SK-N-SH treated with all-trans-retinoic acid at 6 μM for 48 hours (cell line): ENCODE measurements at regions not wholly inside any gene's neighbourhood (a gene's known extent, or its start where the extent isn't known, plus 50 kb on each side); places are given as distances from the start of the nearest gene placed in this dataset.

Experiments used
- ATAC-seq: fragments of 200-7000 bp; cut with Tn5 transposase; 3 replicates; pipeline ENCODE4 v1.9.1; 2020; ENCODE audit warnings: mild to moderate bottlenecking, moderate library complexity
- BACH2 ChIP-seq: fragments of 250-450 bp; sonication (Bioruptor Pico); IDR thresholded peaks from 2 replicates; pipeline ENCODE4 v1.9.0; 2021; ENCODE audit warnings: mild to moderate bottlenecking, borderline replicate concordance
- CSDC2 ChIP-seq: fragments of 250-450 bp; sonication (Bioruptor Pico); IDR thresholded peaks from 2 replicates; pipeline ENCODE4 v1.5.0; 2020; ENCODE audit warnings: mild to moderate bottlenecking, moderate library complexity
- ESRRG ChIP-seq: fragments of 250-450 bp; sonication (Bioruptor Pico); IDR thresholded peaks from 2 replicates; pipeline ENCODE4 v1.6.1; 2021; ENCODE audit warnings: mild to moderate bottlenecking
- GLIS3 ChIP-seq: fragments of 250-450 bp; sonication (Bioruptor Pico); IDR thresholded peaks from 2 replicates; pipeline ENCODE4 v1.5.0; 2020; ENCODE audit warnings: mild to moderate bottlenecking, moderate library complexity
- ISL1 ChIP-seq: fragments of 250-450 bp; sonication (Bioruptor Pico); IDR thresholded peaks from 2 replicates; pipeline ENCODE4 v2.1.2; 2022; ENCODE audit warnings: mild to moderate bottlenecking, moderate library complexity
- OSR1 ChIP-seq: fragments of 250-450 bp; sonication (Bioruptor Pico); IDR thresholded peaks from 2 replicates; pipeline ENCODE4 v1.8.0; 2022; ENCODE audit warnings: moderate library complexity, mild to moderate bottlenecking, inconsistent platforms
- PPARA ChIP-seq: fragments of 250-450 bp; sonication (Bioruptor Pico); IDR thresholded peaks from 2 replicates; pipeline ENCODE4 v1.5.0; 2020; ENCODE audit warnings: mild to moderate bottlenecking, borderline replicate concordance
- RARB ChIP-seq: fragments of 250-450 bp; sonication (Bioruptor Pico); IDR thresholded peaks from 2 replicates; pipeline ENCODE4 v1.8.0; 2021; ENCODE audit warnings: mild to moderate bottlenecking, moderate library complexity
- SNAI2 ChIP-seq: fragments of 250-450 bp; sonication (Bioruptor Pico); IDR thresholded peaks from 2 replicates; pipeline ENCODE4 v1.5.0; 2020; ENCODE audit warnings: mild to moderate bottlenecking, moderate library complexity
- ZC3H10 ChIP-seq: fragments of 250-450 bp; sonication (Bioruptor Pico); IDR thresholded peaks from 2 replicates; pipeline ENCODE4 v1.5.1; 2021; ENCODE audit warnings: mild to moderate bottlenecking, moderate library complexity
- ZFP3 ChIP-seq: fragments of 250-450 bp; sonication (Bioruptor Pico); IDR thresholded peaks from 2 replicates; pipeline ENCODE4 v1.5.0; 2020; ENCODE audit warnings: mild to moderate bottlenecking, moderate library complexity
- ZFP30 ChIP-seq: fragments of 450-650 bp; formaldehyde crosslinking; IDR thresholded peaks from 2 replicates; pipeline ENCODE4 v1.5.0; 2022; ENCODE audit warnings: mild to moderate bottlenecking, moderate library complexity
- ZNF565 ChIP-seq: fragments of 450-650 bp; formaldehyde crosslinking; conservative IDR thresholded peaks from 2 replicates; pipeline ENCODE4 v1.5.0; 2020; ENCODE audit warnings: low read depth, mild to moderate bottlenecking, moderate library complexity
- ZNF8 ChIP-seq: fragments of 450-650 bp; formaldehyde crosslinking; IDR thresholded peaks from 2 replicates; pipeline ENCODE4 v1.5.0; 2020; ENCODE audit warnings: mild to moderate bottlenecking, moderate library complexity
- TF ChIP-seq, protein P1 (sequence below): fragments of 250-450 bp; sonication (Bioruptor Pico); IDR thresholded peaks from 2 replicates; pipeline ENCODE4 v1.8.0; 2021; ENCODE audit warnings: low read depth, mild to moderate bottlenecking, moderate library complexity, borderline replicate concordance
- TF ChIP-seq, protein P2 (sequence below): fragments of 250-450 bp; sonication (Bioruptor Pico); IDR thresholded peaks from 2 replicates; pipeline ENCODE4 v1.5.1; 2021; ENCODE audit warnings: mild to moderate bottlenecking, moderate library complexity
- TF ChIP-seq, protein P3 (sequence below): fragments of 250-450 bp; sonication (Bioruptor Pico); IDR thresholded peaks from 2 replicates; pipeline ENCODE4 v1.5.1; 2020; ENCODE audit warnings: low read depth, mild to moderate bottlenecking, moderate library complexity
- TF ChIP-seq, protein P4 (sequence below): fragments of 250-450 bp; sonication (Bioruptor Pico); IDR thresholded peaks from 2 replicates; pipeline ENCODE4 v1.8.0; 2020; ENCODE audit warnings: mild to moderate bottlenecking, moderate library complexity, borderline replicate concordance
- TF ChIP-seq, protein P5 (sequence below): fragments of 250-450 bp; sonication (Bioruptor Pico); IDR thresholded peaks from 2 replicates; pipeline ENCODE4 v1.5.0; 2020; ENCODE audit warnings: mild to moderate bottlenecking, moderate library complexity

DNA sequence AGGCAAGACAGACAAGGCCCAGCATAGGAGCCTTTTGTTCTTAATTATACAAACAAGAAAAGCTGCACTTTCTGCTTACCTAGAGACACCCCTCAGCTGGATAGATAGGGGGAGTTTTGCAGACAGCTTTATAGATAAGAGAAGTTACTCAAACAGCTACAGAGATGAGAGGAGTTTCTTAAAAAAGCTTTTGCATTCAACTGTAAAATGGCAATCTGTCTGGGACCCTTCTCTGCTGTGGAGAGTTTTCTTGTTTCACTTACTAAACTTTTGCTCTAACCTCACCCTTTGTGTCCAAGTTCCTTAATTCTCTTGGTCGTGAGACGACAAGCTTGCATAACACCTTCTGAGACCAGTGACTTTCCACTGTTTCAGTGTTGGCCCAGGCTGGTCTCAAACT, 103.8 kb upstream of the CHORDC1 start:
- TF ChIP-seq, protein P1, sequence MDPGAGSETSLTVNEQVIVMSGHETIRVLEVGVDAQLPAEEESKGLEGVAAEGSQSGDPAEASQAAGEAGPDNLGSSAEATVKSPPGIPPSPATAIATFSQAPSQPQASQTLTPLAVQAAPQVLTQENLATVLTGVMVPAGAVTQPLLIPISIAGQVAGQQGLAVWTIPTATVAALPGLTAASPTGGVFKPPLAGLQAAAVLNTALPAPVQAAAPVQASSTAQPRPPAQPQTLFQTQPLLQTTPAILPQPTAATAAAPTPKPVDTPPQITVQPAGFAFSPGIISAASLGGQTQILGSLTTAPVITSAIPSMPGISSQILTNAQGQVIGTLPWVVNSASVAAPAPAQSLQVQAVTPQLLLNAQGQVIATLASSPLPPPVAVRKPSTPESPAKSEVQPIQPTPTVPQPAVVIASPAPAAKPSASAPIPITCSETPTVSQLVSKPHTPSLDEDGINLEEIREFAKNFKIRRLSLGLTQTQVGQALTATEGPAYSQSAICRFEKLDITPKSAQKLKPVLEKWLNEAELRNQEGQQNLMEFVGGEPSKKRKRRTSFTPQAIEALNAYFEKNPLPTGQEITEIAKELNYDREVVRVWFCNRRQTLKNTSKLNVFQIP (CRISPR knock-in tag): no peak
- TF ChIP-seq ZFP3 (CRISPR knock-in tag) (no peak), ZFP30 (no peak)
- TF ChIP-seq, protein P2, sequence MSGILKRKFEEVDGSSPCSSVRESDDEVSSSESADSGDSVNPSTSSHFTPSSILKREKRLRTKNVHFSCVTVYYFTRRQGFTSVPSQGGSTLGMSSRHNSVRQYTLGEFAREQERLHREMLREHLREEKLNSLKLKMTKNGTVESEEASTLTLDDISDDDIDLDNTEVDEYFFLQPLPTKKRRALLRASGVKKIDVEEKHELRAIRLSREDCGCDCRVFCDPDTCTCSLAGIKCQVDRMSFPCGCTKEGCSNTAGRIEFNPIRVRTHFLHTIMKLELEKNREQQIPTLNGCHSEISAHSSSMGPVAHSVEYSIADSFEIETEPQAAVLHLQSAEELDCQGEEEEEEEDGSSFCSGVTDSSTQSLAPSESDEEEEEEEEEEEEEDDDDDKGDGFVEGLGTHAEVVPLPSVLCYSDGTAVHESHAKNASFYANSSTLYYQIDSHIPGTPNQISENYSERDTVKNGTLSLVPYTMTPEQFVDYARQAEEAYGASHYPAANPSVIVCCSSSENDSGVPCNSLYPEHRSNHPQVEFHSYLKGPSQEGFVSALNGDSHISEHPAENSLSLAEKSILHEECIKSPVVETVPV: no peak
- TF ChIP-seq, protein P3, sequence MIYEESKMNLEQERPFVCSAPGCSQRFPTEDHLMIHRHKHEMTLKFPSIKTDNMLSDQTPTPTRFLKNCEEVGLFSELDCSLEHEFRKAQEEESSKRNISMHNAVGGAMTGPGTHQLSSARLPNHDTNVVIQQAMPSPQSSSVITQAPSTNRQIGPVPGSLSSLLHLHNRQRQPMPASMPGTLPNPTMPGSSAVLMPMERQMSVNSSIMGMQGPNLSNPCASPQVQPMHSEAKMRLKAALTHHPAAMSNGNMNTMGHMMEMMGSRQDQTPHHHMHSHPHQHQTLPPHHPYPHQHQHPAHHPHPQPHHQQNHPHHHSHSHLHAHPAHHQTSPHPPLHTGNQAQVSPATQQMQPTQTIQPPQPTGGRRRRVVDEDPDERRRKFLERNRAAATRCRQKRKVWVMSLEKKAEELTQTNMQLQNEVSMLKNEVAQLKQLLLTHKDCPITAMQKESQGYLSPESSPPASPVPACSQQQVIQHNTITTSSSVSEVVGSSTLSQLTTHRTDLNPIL (CRISPR knock-in tag): no peak
- no peak for ATAC-seq

DNA sequence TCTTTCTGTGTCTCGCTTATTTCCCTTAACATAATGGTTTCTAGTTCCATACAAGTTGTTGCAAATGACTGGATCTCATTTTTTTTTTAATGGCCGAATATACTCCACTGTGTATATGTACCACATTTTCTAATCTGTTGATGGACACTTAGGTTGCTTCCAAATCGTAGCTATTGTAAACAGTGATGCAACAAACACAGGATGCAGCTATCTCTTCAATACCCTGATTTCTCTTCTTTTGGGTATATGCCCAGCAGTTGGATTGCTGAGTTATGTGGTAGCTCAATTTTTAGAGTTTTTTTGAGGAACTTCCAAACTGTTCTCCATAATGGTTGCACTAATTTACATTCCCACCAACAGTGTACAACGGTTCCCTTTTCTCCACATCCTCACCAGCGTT, 100.4 kb upstream of the CHORDC1 start:
- ATAC-seq: no peak
- no peak for TF ChIP-seq OSR1 (CRISPR knock-in tag)
- TF ChIP-seq ZNF565 (CRISPR knock-in tag): no peak
- TF ChIP-seq, protein P2: no peak
- no peak for TF ChIP-seq GLIS3 (CRISPR knock-in tag)
- TF ChIP-seq, protein P1 (CRISPR knock-in tag): no peak
- no peak for TF ChIP-seq BACH2 (CRISPR knock-in tag)
- TF ChIP-seq, protein P4, sequence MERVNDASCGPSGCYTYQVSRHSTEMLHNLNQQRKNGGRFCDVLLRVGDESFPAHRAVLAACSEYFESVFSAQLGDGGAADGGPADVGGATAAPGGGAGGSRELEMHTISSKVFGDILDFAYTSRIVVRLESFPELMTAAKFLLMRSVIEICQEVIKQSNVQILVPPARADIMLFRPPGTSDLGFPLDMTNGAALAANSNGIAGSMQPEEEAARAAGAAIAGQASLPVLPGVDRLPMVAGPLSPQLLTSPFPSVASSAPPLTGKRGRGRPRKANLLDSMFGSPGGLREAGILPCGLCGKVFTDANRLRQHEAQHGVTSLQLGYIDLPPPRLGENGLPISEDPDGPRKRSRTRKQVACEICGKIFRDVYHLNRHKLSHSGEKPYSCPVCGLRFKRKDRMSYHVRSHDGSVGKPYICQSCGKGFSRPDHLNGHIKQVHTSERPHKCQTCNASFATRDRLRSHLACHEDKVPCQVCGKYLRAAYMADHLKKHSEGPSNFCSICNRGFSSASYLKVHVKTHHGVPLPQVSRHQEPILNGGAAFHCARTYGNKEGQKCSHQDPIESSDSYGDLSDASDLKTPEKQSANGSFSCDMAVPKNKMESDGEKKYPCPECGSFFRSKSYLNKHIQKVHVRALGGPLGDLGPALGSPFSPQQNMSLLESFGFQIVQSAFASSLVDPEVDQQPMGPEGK: no peak
- no peak for TF ChIP-seq PPARA (CRISPR knock-in tag)
- TF ChIP-seq ESRRG: no peak
- TF ChIP-seq ZNF8 (CRISPR knock-in tag): no peak
- no peak for TF ChIP-seq CSDC2 (CRISPR knock-in tag)
- TF ChIP-seq, protein P3 (CRISPR knock-in tag): no peak
- TF ChIP-seq ISL1 (CRISPR knock-in tag): no peak
- TF ChIP-seq ZFP3 (CRISPR knock-in tag): no peak
- no peak for TF ChIP-seq ZC3H10 (CRISPR knock-in tag)

DNA sequence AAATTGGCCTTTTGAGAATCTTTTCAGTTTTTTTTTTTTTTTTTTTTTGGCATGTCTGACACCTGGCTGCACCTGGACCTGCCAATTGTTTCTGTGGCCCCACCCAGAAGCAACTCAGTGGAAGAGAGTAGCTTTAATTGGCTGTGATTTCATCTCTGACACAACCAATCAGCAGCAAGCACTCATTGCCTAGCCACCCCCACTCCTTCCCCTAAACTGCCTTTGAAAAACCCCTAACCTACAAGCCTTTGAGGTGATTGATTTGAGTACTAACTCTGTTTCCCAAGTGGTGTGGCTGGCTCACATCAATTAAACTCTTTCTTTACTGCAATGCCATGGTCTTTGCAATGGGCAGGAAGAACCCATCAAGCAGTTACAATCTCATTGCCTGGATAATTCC, 98.2 kb upstream of the CHORDC1 start:
- no peak for ATAC-seq
- TF ChIP-seq GLIS3 (CRISPR knock-in tag): no peak
- no peak for TF ChIP-seq CSDC2 (CRISPR knock-in tag)
- no peak for TF ChIP-seq RARB (CRISPR knock-in tag)
- TF ChIP-seq PPARA (CRISPR knock-in tag): no peak
- TF ChIP-seq ISL1 (CRISPR knock-in tag): no peak
- TF ChIP-seq, protein P2: no peak
- no peak for TF ChIP-seq ZNF565 (CRISPR knock-in tag)
- no peak for TF ChIP-seq BACH2 (CRISPR knock-in tag)
- TF ChIP-seq, protein P1 (CRISPR knock-in tag): no peak
- no peak for TF ChIP-seq SNAI2
- no peak for TF ChIP-seq ZC3H10 (CRISPR knock-in tag)
- TF ChIP-seq, protein P5, sequence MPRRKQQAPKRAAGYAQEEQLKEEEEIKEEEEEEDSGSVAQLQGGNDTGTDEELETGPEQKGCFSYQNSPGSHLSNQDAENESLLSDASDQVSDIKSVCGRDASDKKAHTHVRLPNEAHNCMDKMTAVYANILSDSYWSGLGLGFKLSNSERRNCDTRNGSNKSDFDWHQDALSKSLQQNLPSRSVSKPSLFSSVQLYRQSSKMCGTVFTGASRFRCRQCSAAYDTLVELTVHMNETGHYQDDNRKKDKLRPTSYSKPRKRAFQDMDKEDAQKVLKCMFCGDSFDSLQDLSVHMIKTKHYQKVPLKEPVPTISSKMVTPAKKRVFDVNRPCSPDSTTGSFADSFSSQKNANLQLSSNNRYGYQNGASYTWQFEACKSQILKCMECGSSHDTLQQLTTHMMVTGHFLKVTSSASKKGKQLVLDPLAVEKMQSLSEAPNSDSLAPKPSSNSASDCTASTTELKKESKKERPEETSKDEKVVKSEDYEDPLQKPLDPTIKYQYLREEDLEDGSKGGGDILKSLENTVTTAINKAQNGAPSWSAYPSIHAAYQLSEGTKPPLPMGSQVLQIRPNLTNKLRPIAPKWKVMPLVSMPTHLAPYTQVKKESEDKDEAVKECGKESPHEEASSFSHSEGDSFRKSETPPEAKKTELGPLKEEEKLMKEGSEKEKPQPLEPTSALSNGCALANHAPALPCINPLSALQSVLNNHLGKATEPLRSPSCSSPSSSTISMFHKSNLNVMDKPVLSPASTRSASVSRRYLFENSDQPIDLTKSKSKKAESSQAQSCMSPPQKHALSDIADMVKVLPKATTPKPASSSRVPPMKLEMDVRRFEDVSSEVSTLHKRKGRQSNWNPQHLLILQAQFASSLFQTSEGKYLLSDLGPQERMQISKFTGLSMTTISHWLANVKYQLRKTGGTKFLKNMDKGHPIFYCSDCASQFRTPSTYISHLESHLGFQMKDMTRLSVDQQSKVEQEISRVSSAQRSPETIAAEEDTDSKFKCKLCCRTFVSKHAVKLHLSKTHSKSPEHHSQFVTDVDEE (CRISPR knock-in tag): no peak
- TF ChIP-seq ZFP3 (CRISPR knock-in tag): no peak
- TF ChIP-seq ZFP30: no peak
- TF ChIP-seq ZNF8 (CRISPR knock-in tag): no peak
